Thoracic aorta (tissue), 2 donors: ENCODE measurements at regions not wholly inside any gene's neighbourhood (a gene's known extent, or its start where the extent isn't known, plus 50 kb on each side); places are given as distances from the start of the nearest gene placed in this dataset.

Experiments used
- ATAC-seq: fragments of 150-250 bp; one replicate; pipeline ENCODE4 v1.8.0; 2017; ENCODE audit warnings: low read depth; ENCODE audit not compliant: insufficient number of reproducible peaks, low FRiP score
- DNase-seq: peaks from one replicate; pipeline ENCODE4 v3.0.0-alpha.2; 2020; ENCODE audit warnings: low spot score
- H3K27ac ChIP-seq, 2 donors: fragments of 200-600 bp; sonication (generic); 1 replicate in 1 of 2; 2 replicates in 1 of 2; pipeline ENCODE4 v1.5.1; 2016; ENCODE audit warnings: mild to moderate bottlenecking in 2 of 2, moderate library complexity in 2 of 2
- H3K27me3 ChIP-seq: fragments of 200-600 bp; sonication (generic); replicated peaks from 2 replicates; pipeline ENCODE4 v1.6.0; 2016; ENCODE audit warnings: mild to moderate bottlenecking; ENCODE audit not compliant: insufficient read depth
- H3K36me3 ChIP-seq: fragments of 200-600 bp; sonication (generic); one replicate; pipeline ENCODE4 v1.5.1; 2016
- H3K4me1 ChIP-seq, 2 donors: fragments of 200-600 bp; sonication (generic); 1 replicate in 1 of 2; 2 replicates in 1 of 2; pipeline versions ENCODE4 v1.5.1 to v1.6.0; 2016; ENCODE audit warnings: low read depth in 2 of 2, mild to moderate bottlenecking in 1 of 2; ENCODE audit not compliant: control insufficient read depth in 1 of 2
- H3K4me3 ChIP-seq: fragments of 200-600 bp; sonication (generic); 2 replicates; pipeline ENCODE4 v1.5.1; 2016; ENCODE audit warnings: mild to moderate bottlenecking
- H3K9me3 ChIP-seq: fragments of 200-600 bp; sonication (generic); 2 replicates; pipeline ENCODE4 v1.5.1; 2016
- CTCF ChIP-seq: fragments of 200-600 bp; sonication (generic); IDR thresholded peaks from one replicate; pipeline ENCODE4 v1.5.1; 2019; ENCODE audit warnings: antibody characterized with exemption

- TF ChIP-seq CTCF: no peak
- Histone ChIP-seq H3K4me1 (no peaks in the 10 kb centered on the region), H3K27ac (no peak overlapping the region), H3K36me3 (no peaks in the 10 kb centered on the region), H3K27me3 (no peaks in the 10 kb centered on the region), H3K9me3 (no peaks in the 10 kb centered on the region), H3K4me3 (no peak overlapping the region)
- DNase-seq: no peak
- ATAC-seq: no peak
Observed at GRCh38 chr4:31955346-31955745, 1235.2 kb downstream of the PCDH7 start.

GRCh38 chr4:31959972-31960371 lies 1239.8 kb downstream of the PCDH7 start:
- Histone ChIP-seq H3K27me3 (no peaks in the 10 kb centered on the region), H3K4me3 (no peak overlapping the region), H3K27ac (no peak overlapping the region), H3K9me3 (no peaks in the 10 kb centered on the region), H3K4me1 (no peaks in the 10 kb centered on the region), H3K36me3 (no peaks in the 10 kb centered on the region)
- ATAC-seq (no peak), DNase-seq (no peak)
- TF ChIP-seq CTCF: no peak

GRCh38 chr4:31964685-31965084 lies 1244.5 kb downstream of the PCDH7 start:
- H3K4me3 ChIP-seq: no peak overlapping the region
- no peak for ATAC-seq
- H3K27ac ChIP-seq: no peak overlapping the region
- H3K9me3 ChIP-seq: no peaks in the 10 kb centered on the region
- DNase-seq: no peak
- no peaks in the 10 kb centered on the region for H3K27me3 ChIP-seq
- no peaks in the 10 kb centered on the region for H3K36me3 ChIP-seq
- no peak for TF ChIP-seq CTCF
- no peaks in the 10 kb centered on the region for H3K4me1 ChIP-seq

- Histone ChIP-seq H3K4me1 (no peaks in the 10 kb centered on the region), H3K36me3 (no peaks in the 10 kb centered on the region), H3K4me3 (no peak overlapping the region), H3K27me3 (no peaks in the 10 kb centered on the region), H3K27ac (no peak overlapping the region), H3K9me3 (no peaks in the 10 kb centered on the region)
- no peak for ATAC-seq
- TF ChIP-seq CTCF: no peak
- no peak for DNase-seq
Observed at GRCh38 chr4:31968842-31969241, 1248.7 kb downstream of the PCDH7 start.

- Histone ChIP-seq H3K4me3 (no peak overlapping the region), H3K9me3 (no peaks in the 10 kb centered on the region), H3K27ac (no peak overlapping the region), H3K27me3 (no peaks in the 10 kb centered on the region), H3K4me1 (no peaks in the 10 kb centered on the region), H3K36me3 (no peaks in the 10 kb centered on the region)
- DNase-seq: no peak
- ATAC-seq: no peak
- no peak for TF ChIP-seq CTCF
Observed at GRCh38 chr4:31974490-31975002, 1254.4 kb downstream of the PCDH7 start.
